Heart left ventricle (tissue), 13 donors: ENCODE measurements at regions not wholly inside any gene's neighbourhood (a gene's known extent, or its start where the extent isn't known, plus 50 kb on each side); places are given as distances from the start of the nearest gene placed in this dataset.

ENCODE experiments used
- POLR2A ChIP-seq, 2 donors: fragments of 450-650 bp; IDR thresholded peaks; one replicate each; pipeline ENCODE4 v1.6.1; 2017; ENCODE audit warnings: antibody characterized with exemption in 2 of 2, mild to moderate bottlenecking in 2 of 2, moderate library complexity in 2 of 2
- TF ChIP-seq, protein P1 (sequence below), 12 donors: fragments of 200-600 bp; sonication (generic) in 4 of 12; IDR thresholded peaks; one replicate each; pipeline versions ENCODE4 v1.5.0 to v1.8.0; 2018 to 2022; ENCODE audit warnings: antibody characterized with exemption in 12 of 12, mild to moderate bottlenecking in 5 of 12
- donor health status: ischemic (EF 13 %, LVEDD 7.1; RV severe dilation, severe dysfunction).
- donor health status: DM: no; HTN: yes; CAD: no.
- donor health status: DM: no; HTN: no; CAD: no.
- donor health status: ischemic (EF 25% LVEDD 6.9; RV normal size, moderate dysfunction).
- donor health status: ischemic (EF 25% LVEDD 5.7; RV mildly dilated, moderate dysfunction).
- donor health status: ischemic (EF 35%, LVEDD 5.7; RV mildly dilated, moderate dysfunction).
- donor health status: nonischemic (EF 11% LVEDD 7.7; RV severe dilation, severe dysfunction).
- donor health status: DM: yes; HTN: yes; CAD: no.
- donor health status: PGD.
- donor health status: ischemic (EF 29% LVEDD 5.4; RV normal size, mild dysfunction).
- donor health status: nonischemic (EF 23%, LVEDD 6.1; RV moderate dilation, normal function).

GRCh38 chr14:71668186-71668912 is 263.9 kb upstream of the RGS6 start:
- TF ChIP-seq, protein P1, sequence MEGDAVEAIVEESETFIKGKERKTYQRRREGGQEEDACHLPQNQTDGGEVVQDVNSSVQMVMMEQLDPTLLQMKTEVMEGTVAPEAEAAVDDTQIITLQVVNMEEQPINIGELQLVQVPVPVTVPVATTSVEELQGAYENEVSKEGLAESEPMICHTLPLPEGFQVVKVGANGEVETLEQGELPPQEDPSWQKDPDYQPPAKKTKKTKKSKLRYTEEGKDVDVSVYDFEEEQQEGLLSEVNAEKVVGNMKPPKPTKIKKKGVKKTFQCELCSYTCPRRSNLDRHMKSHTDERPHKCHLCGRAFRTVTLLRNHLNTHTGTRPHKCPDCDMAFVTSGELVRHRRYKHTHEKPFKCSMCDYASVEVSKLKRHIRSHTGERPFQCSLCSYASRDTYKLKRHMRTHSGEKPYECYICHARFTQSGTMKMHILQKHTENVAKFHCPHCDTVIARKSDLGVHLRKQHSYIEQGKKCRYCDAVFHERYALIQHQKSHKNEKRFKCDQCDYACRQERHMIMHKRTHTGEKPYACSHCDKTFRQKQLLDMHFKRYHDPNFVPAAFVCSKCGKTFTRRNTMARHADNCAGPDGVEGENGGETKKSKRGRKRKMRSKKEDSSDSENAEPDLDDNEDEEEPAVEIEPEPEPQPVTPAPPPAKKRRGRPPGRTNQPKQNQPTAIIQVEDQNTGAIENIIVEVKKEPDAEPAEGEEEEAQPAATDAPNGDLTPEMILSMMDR (IDR thresholded peaks at IDR 0.05): no peak
- no peak for TF ChIP-seq POLR2A (IDR thresholded peaks at IDR 0.05)
